EL (cell line): ENCODE measurements at regions not wholly inside any gene's neighbourhood (a gene's known extent, or its start where the extent isn't known, plus 50 kb on each side); places are given as distances from the start of the nearest gene placed in this dataset.
A peak's percentile ranks its signal among the peaks of the same experiment; 100 is the strongest.
"Not testable (repeated sequence)": the region's sequence is repeated elsewhere in the genome, so short reads cannot be mapped to it uniquely, and the experiment has no call there.

Experiments
- DNase-seq: peaks from one replicate; pipeline ENCODE4 v3.0.0-alpha.2; 2016

- no peak for DNase-seq
Measured at GRCh38 chr21:39022035-39022434, 161.2 kb downstream of the PSMG1 start.

GRCh38 chr21:39021478-39021832, 161.8 kb downstream of the PSMG1 start:
- no peak for DNase-seq

GRCh38 chr21:39020751-39021477, 162.3 kb downstream of the PSMG1 start:
- peak; percentile 92 for DNase-seq

GRCh38 chr21:39018730-39019129, 164.5 kb downstream of the PSMG1 start:
- no peak for DNase-seq

- DNase-seq: peak; percentile 77
Measured at GRCh38 chr21:39016740-39017315, 166.4 kb downstream of the PSMG1 start.

GRCh38 chr21:39014747-39015146, 168.5 kb downstream of the PSMG1 start:
- DNase-seq: peak; percentile 98

- no peak for DNase-seq
Measured at GRCh38 chr21:39012326-39013230, 170.7 kb downstream of the PSMG1 start.

- no peak for DNase-seq
Measured at GRCh38 chr21:39011911-39012310, 171.3 kb downstream of the PSMG1 start.

GRCh38 chr21:39010629-39011404, 172.4 kb downstream of the PSMG1 start:
- no peak for DNase-seq

GRCh38 chr21:39009587-39010225, 173.5 kb downstream of the PSMG1 start:
- DNase-seq: no peak

GRCh38 chr21:39007985-39008384, 175.3 kb downstream of the PSMG1 start:
- no peak for DNase-seq

GRCh38 chr21:39007532-39007931, 175.7 kb downstream of the PSMG1 start:
- no peak for DNase-seq

- DNase-seq: no peak
Measured at GRCh38 chr21:39006571-39007311, 176.5 kb downstream of the PSMG1 start.

GRCh38 chr21:39005502-39005787, 177.8 kb downstream of the PSMG1 start:
- DNase-seq: no peak

- peak; percentile 23 for DNase-seq
Measured at GRCh38 chr21:39004634-39005501, 178.4 kb downstream of the PSMG1 start.

GRCh38 chr21:39003982-39004633, 179.1 kb downstream of the PSMG1 start:
- peak; percentile 72 for DNase-seq

- no peak for DNase-seq
Measured at GRCh38 chr21:39001341-39001740, 181.9 kb downstream of the PSMG1 start.

- DNase-seq: no peak
Measured at GRCh38 chr21:39000496-39000895, 182.8 kb downstream of the PSMG1 start.

- no peak for DNase-seq
Measured at GRCh38 chr21:38999161-38999560, 184.1 kb downstream of the PSMG1 start.

GRCh38 chr21:38998281-38998680, 185.0 kb downstream of the PSMG1 start:
- not testable (repeated sequence) for DNase-seq

- DNase-seq: not testable (repeated sequence)
Measured at GRCh38 chr21:38997843-38998175, 185.4 kb downstream of the PSMG1 start.
